T47D (cell line): ENCODE measurements at regions not wholly inside any gene's neighbourhood (a gene's known extent, or its start where the extent isn't known, plus 50 kb on each side); places are given as distances from the start of the nearest gene placed in this dataset.

Experiments
- DNase-seq, 2 experiments: peaks; one replicate each; pipeline versions ENCODE4 v3.0.0 to v3.0.0-alpha.2; 2011 to 2012; ENCODE audit warnings: low read depth in 1 of 2, low spot score in 1 of 2
- JUND ChIP-seq: IDR thresholded peaks from 2 replicates; pipeline ENCODE4 v1.6.1; 2012; ENCODE audit warnings: low read depth
- in situ Hi-C: cut with HindIII; loops from 2 replicates; pipeline ENCODE4 v1.10.0; 2016; ENCODE audit warnings: low sequenced_read_pairs, low pct_unique_long_range_greater_than_20kb

DNA sequence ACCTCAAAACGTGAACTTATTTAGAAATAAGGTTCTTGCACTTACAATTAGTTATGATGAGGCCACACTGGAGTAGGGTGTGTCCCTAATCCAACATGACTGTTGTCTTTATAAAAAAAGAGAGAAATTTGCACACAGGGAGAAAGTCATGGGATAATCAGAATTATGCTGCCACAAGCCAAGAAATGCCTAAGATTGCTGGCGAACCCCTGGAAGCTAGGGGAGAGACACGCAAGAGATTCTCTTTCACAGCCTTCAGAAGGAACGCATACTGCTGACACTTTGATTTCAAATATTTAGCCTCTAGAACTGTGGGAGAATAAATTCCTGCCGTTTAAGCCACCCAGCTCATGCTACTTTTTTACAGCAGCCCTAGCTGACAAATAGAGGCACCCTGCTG lies 138.3 kb downstream of the CCDC71L start:
- TF ChIP-seq JUND, result no peak
- no peak for DNase-seq
- in situ Hi-C loops, result no loop called here

DNA sequence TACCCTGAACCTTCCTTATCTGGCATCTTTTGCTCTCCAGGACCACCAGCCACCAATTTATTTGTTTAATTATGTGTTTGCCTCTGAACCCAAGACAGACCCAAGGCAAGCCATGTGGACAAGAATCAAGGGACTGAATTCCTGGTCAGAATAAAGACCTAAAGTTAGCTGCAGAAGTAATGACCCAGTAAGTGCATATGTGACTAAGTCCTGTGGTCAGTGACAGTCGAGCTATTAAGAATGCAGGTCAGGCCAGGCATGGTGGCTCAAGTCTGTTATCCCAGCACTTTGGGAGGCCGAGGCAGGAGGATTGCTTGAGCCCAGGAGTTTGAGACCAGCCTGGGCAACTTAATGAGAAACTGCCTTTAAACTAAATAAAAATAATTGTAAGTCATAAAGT lies 139.4 kb downstream of the CCDC71L start:
- DNase-seq, result no peak
- TF ChIP-seq JUND, result no peak
- in situ Hi-C loops, result no loop called here

DNA sequence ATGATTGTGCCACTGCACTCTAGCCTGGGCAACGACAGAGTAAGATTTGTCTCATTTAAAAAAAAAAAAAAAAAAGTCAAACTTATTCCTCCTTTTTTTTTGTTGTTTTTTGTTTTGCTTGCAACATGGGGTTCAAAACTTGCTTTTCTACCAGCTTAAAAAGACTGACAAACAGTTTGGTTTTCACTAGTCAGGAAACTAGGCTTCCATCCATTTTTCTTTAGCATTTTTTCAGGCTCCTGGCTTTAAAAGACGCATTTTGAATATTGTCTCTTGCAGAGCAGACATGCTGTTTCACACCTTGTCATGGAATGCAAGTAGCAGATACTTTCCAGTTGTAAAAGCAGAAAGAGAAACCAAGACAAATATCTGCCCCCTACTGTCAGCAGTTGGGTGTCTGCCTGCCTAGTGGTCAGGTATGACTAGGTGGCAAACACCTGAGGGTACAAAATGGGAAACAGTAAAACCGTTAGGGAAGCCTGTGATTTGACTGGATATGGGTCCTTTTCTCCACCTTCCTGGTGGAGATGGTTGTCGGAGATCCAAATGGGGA lies 139.9 kb downstream of the CCDC71L start:
- in situ Hi-C loops, result no loop called here
- DNase-seq, result no peak

DNA sequence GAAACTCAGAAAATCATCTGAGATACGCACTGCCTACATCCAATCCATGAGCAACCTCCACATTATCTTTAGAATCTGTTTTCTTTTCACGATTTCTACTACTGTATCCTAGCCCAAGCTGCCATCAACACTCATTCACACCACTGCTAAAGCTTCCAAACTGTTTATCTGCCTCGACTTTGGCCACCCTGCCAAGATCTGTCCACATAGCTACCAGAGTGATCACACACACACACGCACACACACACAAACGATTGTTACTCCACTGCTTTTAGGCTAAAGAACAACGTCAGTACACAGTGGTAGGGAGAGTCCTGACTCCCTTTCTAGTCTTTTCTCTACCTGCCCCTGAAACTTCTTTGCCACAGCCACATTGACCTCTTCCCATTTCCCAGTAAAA lies 142.0 kb downstream of the CCDC71L start:
- in situ Hi-C loops, result no loop called here
- DNase-seq, result no peak
- no peak for TF ChIP-seq JUND

More for the DNA sequence above, 139.9 kb downstream of the CCDC71L start:
- no peak for TF ChIP-seq JUND

DNA sequence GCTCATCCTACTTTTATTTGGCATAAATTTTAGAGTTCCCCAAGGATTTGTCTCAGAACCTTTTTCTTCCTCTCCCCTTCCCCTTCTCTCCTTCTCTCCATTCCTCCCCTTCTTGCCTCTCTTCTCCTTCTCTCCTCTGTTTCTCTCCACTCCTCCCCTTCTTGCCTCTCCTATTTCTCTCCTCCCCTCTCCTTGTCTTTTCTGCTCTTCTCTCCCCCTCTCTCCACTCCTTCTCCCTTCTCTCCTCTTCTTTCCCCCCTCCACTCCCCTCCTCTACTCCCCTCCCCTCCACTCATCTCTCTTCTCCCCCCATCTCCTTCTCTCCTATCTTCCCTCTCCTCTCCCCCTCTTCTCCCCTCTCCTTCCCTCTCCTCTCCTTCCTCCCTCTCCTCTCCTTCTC lies 142.7 kb downstream of the CCDC71L start:
- no peak for DNase-seq
- in situ Hi-C loops, result no loop called here
- TF ChIP-seq JUND, result no peak

DNA sequence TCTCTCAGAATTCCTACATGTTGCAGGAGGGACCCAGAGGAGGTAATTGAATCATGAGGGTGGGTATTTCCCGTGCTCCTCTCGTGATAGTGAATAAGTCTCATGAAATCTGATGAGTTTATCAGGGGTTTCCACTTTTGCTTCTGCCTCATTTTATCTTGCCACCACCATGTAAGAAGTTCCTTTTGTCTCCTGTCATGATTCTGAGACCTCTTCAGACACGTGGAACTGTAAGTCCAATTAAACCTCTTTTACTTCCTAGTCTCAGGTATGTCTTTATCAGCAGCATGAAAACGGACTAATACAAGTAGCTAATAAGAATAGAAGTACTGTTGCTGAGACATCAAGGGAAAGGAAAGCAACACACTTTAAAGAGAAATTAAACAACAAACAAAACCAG lies 143.4 kb downstream of the CCDC71L start:
- in situ Hi-C loops, result no loop called here
- no peak for DNase-seq
- TF ChIP-seq JUND, result no peak

DNA sequence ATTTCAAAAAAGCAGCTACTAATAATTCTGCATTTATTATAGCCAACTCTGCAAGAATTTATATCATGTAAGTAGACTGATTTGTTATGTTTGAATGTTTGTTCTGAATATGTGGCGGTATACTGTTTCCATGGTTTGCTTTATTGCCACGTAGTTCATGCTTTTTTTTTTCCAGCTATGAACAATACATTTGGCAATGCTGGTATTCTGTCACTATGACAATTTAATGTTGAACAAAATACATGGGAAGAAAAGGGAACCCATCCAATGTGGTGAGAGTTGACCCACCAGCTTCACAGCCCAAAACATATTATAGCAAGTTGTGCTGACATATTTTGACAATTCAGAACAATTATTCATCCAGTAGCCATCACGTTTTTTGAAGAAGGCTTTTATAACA lies 145.6 kb downstream of the CCDC71L start:
- in situ Hi-C loops, result no loop called here
- no peak for TF ChIP-seq JUND
- no peak for DNase-seq

DNA sequence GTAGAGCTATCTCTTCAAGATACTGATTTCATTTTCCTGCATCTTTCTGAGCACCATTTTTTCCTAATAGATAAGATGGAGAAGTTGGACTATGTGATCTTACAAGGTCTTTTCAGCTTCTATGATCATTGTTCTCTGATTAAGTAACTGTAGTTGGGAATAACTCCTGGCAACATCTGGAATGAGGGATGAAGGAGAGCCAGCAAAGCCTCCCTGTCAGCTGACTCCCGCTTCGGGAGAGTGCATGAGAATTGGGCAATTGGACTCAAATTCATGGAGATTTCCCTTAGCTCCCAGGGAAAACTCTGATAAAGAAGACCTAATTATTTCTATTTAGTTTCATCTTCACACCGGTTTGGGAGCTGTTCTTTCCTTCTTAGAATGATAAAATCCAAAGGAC lies 146.1 kb downstream of the CCDC71L start:
- no peak for DNase-seq
- in situ Hi-C loops, result no loop called here
- TF ChIP-seq JUND, result no peak

DNA sequence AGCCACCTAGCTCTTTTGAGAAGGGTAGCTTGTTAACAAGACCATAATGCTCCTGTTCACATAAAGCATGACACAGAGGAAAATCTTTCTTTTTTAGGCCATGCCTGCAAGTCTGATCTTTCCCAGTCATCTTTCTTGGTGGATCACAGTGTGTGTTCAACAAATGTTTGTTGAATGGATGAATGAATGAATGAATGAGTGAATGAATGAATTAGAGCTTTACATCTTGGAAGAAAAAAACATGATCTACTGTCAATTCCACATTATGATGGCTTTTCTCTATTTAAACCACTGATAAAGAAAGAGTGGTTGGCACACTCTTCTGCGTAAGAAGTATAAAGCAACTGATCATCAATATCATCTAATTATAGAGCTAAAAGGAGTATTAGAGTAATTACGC lies 148.7 kb downstream of the CCDC71L start:
- no peak for TF ChIP-seq JUND
- in situ Hi-C loops, result no loop called here
- no peak for DNase-seq

DNA sequence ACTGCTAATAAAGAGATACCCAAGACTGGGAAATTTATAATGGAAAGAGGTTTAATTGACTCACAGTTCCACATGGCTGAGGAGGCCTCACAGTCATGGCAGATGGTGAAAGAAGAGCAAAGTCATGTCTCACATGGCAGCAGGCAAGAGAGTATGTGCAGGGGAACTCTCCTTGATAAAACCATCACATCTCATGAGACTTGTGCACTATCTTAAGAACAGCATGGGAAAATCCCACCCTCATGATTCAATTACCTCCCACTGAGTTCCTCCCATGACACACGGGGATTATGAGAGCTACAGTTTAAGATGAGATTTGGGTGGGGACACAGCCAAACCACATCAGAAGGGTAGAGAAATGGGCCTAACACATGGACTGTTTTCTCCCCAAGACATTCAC lies 156.3 kb downstream of the CCDC71L start:
- DNase-seq, result no peak
- no peak for TF ChIP-seq JUND
- in situ Hi-C loops, result no loop called here

DNA sequence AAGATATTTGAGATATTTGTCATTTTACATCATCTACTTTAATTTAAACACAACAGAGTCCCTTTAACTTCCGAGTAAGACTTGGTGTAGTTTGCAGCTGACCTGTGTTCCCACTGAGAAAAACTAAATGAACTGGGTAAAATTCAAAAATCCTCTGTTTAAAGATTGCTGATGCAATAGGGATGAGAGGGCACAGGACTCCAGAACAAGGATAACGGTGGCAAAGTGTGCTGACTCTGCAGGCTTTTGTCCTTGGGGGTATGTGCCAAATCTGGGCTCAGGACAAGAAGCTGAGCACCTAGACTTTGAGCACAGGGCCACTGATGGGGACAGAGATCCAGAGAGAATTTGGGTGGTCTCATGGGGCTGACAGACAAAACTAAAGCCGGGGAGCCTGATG lies 156.8 kb downstream of the CCDC71L start:
- TF ChIP-seq JUND, result no peak

DNA sequence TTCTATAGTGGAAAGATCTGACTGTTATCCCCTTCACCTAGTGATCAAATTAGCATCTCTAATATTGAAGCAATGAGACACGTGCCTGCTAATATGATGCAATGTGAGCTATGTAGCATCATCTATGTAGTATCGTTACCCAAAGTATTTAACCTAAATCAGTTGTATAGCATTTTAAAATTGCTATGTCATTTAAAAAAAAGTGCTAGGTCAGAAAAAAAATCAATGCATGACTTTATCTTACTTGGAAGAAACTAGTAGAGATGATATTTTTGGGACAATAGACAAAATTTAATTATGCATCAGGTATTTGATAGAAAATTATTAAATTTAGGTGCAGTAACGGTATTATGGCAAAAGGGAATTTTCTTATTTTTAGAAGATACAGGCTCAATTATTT lies 157.3 kb downstream of the CCDC71L start:
- no peak for DNase-seq
- in situ Hi-C loops, result no loop called here
- TF ChIP-seq JUND, result no peak

More for the DNA sequence above, 156.8 kb downstream of the CCDC71L start:
- DNase-seq, result no peak
- in situ Hi-C loops, result no loop called here

DNA sequence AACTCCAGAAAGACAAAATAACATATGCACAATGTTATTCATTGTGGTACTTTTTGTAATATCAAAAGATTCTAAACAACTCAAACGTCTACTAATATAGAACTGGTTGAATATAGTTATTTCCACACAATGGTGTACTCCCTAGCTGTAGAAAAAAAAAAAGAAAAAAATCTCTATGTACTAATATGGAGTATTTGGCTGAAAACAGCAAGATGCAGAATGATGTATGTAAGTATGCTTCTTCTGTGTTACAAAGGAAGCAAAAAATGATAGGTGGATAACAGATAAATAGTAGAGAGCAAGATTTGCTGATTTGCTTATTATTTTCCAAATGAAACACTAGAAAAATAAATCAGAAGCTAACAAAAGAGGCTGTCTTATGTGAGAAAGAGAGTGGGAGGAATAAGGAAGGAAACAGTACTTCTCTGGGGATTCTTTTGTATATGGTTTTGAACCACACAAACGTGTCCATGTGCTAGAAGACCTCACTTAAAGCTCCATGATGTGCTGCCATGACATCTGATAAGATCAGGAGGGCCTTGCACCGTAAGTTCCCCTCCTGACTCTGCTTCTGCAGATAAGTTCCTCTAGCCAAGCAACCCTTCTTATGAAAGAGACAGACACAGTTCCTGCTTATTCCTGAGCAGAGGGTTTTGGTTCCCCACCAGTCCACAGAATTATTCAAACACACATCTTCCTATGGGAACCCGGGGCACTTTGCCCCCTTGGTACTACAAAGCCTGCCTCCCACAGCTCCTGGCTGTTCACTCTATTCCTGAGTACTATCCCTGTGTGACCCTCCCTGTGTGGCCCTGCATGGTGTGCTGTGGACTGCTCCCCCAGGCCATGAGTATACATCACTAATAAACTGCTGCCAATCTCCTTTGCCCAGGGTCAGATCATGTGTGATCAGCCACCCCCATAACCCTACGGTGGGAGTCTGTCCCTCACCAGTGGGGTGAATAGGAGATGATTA lies 159.1 kb downstream of the CCDC71L start:
- in situ Hi-C loops, result no loop called here
- TF ChIP-seq JUND, result no peak
- DNase-seq, result no peak
